GM18520 (cell line): ENCODE measurements at regions not wholly inside any gene's neighbourhood (a gene's known extent, or its start where the extent isn't known, plus 50 kb on each side); places are given as distances from the start of the nearest gene placed in this dataset.

Experiments used
- ATAC-seq: cut with Tn5 transposase; IDR thresholded peaks from one replicate; pipeline ENCODE4 v1.9.1; 2021; ENCODE audit not compliant: unreplicated experiment

DNA sequence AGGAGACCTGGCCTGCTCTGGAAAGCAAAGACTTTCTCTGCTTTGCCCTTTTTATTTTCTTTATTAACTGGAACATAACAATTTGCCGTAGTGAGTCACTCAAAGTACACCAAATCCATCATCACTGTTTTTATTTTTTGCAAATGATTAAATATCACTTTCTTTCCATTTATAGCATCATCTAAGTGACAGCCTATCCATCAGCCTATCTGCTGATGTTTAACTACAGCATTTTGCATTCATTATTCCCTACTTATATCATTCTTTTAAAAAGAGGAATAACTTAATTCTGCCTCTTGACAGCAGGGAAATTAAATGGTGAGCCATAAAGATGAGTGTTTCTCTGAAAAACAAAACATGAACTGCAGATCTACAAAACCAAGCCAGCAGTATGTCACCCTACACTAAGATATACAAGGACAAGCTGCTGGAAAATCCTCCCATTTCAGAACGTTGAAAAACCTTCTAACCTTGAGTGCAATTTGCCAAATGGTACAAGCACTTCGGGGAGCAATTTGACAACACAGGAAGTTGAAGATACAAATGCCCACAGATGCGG is 821.3 kb upstream of the TMEM132C start:
- no peak for ATAC-seq

DNA sequence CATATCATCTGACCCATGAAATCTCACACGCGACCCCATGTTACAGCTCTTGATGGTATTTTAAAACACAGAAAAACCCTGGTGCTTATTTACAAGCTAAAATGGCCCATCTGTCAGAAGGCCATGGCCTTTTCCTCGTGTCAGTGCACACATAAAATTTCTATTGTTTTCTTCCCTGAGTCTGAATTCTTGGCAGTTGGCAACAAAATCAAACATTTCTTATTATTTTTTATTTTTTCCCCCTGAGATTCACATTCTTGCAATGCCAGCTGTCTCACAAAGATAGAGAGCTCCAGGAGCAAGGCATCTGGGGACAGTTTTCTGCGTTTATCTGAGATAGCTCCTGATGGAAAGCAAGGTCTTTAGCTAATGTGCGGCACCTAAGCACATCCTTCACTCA is 818.1 kb upstream of the TMEM132C start:
- no peak for ATAC-seq

DNA sequence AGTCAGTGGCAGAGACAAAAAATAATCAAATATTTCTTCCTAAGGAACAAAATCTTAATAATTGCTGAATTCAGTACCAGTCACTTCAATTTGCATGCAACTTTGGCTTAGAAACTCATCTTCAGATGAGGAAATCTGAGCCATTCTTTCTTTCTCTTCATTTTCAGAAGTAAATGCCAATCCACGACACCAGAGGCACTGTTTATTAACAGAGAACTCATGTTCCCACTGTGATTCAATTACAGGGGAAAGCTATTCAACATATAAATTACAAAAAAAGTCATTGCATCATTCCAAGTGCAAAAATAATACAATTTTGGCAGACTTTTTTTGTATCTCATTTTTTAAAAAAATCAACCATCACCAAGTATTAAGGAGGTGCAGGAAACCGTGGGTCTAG is 816.1 kb upstream of the TMEM132C start:
- no peak for ATAC-seq

DNA sequence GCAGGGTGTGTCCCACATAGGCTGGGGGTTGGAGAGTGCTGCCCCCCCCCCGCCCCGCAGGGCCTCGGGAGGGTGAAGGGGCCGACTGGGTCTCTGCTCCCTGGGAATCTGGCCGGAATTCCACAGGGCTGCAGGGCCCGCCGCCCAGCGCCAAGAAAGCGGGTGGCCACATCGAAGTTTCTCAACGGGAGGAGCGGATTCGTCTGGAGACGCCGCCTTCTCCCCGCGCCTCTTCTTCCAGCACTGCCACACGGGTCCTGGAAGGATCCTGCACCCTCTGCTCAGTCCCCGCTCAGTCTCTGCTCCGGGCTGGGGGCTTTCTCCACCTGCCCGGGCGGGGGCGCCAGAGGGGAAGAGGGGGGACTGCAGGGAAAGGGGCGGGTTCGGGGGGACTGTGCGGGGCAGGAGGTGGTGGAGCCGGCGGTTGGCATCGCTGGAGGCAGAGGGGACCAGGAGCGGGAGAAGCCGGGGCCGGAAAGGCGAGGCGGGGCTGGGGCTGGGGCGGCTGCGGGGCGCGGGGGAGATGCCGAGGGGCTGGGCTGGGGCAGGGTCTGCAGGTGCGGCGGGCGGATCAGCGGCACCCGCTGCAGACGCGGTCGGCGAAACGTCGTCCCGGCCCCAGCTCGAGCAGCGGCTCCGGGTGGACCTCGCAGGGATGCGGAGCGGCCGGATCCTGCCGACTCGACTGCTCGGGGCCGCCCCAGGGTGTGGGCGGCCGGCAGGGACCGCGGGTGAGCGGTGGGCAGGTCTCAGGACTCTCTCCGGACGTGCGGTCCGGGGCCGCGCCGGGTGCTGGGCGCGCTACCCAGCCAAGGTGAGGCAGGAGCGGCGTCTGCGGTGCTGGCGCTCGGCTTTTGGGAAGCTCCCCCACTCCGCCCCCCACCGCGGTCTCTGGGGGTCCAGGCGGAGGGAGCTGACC is 811.4 kb upstream of the TMEM132C start:
- ATAC-seq, result no peak

DNA sequence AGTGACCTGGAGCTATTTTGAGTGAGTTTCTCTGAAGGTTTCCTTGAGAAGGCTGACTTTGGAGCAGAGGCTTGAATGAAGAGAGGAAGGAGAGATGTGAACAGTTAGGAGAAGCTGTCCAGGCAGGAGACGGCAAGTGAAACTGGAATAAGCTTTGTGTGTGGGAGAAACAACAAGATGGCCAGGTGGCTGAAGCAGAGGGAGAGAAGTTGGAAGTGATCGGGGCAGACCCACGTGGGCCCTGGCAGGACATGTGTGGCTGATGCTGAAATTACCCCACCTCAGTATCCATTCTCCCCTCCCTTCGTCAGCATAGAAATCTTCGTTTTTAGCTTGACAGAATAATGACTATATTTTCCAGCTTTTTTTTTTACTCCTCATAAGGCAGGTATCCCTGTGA is 809.2 kb upstream of the TMEM132C start:
- ATAC-seq, result no peak

DNA sequence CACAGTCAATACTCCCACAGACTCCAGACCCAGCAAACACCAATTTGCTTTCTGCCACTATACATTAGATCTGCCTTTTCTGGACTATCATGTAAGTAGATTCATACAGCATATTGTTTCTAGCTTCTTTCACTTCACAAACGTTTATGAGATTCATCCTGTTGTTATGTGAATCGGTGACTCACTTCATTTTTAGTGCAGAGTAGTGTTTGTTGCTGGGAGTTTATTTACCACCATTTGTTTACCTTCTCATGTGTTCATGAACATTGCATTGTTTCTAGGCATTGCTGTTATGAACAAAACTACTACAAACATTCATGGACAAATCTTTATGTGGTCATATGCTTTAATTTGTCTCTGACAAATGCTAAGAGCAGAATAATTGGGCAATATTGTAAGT is 807.8 kb upstream of the TMEM132C start:
- no peak for ATAC-seq

DNA sequence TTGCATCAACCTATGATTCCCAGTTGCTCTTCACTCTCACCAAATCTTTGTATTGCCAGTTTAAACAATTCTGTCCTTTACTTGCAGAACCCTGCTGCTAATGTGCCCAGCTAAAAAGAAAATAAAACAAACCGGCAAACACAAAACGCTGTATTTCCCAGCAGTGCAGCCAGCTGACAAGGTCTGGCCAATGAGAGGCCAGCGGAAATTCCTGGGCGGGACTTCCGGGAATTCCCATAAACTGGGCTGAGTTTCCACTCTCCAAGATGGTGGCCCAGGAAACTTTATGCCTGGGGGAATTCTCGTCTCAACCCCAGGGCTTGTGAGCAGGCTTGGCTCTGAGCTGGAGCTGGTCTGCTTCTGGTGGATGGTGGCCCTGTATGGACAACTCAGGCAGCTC is 807.3 kb upstream of the TMEM132C start:
- ATAC-seq, result no peak

DNA sequence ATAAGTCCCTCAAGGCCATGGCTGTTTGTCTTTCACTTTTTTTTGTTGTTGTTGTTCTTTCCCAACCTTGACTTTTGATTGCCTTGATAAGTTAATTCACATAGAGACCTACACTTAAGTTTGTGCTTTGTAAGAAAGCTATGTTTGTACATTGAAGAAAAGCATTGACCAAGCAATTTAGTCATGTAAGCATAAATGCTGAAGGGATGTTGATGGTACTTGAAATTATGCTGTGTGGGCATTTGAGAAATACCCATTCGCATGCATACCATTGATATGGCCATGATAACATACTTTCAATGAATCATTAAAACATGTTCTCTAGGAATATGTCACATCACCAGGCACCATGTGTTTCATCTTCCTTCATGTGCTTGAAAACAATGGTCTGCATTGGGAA is 803.7 kb upstream of the TMEM132C start:
- no peak for ATAC-seq

DNA sequence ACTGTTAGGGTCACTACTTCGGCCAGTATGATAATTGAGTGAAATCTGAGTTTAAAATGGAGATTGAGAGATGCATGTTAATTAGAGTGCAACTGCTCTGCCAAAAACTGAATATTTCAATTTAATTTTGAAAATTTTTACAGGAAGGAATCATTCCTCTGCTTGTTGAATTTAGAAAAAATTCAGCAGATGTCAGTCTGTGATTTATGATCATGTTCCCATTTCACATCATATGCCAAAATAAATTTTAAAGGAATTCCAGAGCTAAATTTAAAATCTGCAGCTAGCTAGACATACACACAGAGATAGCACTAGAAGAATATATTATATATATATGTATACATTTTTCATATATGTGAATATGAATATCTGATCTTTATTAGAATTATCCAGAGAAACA is 797.6 kb upstream of the TMEM132C start:
- ATAC-seq, result no peak

DNA sequence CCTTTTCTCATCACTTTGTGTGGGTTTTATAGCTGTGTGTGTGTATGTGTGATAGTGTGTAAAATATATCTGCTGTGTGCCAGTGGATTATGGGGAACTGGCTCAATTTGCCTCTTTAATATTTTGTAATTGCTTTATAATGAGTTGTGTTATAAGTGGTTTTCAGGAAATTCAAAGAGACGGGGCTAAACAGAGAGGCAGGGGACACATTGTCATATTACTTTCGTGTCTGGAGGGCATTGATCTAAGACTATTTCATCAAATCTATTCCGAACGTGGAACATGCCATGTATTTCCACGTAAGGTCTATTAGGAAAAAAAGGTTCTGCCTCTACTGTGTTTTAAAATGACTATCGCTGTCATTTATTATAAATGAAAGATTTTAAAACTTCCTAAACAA is 793.2 kb upstream of the TMEM132C start:
- ATAC-seq, result no peak

DNA sequence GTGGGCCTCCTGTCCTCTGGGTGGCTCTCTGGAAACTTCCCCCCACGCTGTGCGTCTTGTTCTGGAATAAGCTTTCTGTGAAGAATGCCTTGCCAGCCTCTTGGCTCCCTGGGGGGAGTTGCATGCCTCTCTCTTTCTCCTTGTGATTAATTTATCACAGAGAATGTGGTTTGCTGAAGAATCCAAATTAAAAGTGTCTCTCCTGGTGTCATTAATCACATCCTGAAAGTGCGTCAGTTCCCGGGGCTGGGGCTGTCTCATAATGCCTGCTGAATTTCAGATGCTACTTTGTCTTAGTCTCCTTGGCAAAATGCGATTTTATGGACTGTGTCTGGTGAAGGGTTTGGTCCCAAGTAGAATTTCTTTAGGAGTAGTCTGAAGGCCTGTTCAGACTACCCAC is 787.7 kb upstream of the TMEM132C start:
- no peak for ATAC-seq

DNA sequence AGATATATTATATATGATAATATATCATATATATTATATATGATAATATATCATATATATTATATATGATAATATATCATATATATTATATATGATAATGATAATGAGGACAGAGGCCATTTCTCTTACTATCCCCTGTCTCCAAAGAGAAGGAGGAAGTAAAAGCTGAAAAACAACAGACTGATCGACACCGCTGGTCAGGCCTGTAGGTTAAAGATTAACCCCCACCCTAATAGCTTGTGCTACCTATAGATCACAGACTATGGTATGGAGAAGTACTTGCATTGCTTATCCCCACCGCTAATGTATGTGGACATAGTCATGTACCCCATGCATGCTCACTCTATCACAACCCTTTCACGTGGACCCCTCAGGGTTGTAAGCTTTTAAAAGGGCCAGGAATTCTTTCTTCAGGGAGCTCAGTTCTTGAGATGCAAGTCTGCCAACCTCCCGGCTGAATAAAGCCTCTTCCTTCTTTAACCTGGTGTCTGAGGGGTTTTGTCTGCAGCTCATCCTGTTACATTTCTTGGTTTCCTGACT is 786.1 kb upstream of the TMEM132C start:
- no peak for ATAC-seq

DNA sequence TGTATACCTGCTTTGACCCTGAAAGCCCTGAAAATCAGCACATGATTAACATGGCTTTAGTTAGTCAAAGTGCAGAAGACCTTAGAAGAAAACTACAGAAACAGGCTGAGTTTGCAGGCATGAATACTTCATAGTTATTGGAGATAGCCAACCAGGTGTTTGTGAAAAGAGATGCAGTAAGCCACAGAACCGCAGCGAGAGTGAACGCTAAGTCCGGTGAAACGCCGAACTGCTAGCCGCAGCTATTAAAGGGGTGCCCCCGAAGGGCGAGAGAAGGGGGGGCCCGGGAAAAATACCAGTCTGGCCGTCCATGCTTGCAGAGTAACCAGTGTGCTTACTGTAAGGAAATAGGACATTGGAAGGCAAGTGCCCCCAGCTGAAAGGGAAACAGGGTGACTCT is 784.0 kb upstream of the TMEM132C start:
- ATAC-seq, result no peak

DNA sequence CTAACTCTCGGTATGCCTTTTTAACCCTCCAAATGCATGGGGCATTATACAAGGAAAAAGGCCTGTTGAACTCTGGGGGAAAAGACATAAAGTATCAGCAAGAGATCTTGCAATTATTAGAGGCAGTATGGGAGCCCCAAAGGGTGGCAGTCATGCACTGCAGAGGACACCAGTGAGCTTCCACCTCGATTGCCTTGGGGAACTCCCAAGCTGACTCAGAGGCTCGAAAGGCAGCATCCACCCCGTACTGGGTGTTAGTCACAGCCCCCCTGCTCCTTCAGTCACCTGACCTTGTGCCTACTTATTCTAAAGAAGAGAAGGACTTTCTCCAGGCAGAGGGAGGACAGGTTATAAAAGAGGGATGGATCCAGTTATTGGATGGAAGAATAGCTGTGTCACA is 781.4 kb upstream of the TMEM132C start:
- no peak for ATAC-seq

DNA sequence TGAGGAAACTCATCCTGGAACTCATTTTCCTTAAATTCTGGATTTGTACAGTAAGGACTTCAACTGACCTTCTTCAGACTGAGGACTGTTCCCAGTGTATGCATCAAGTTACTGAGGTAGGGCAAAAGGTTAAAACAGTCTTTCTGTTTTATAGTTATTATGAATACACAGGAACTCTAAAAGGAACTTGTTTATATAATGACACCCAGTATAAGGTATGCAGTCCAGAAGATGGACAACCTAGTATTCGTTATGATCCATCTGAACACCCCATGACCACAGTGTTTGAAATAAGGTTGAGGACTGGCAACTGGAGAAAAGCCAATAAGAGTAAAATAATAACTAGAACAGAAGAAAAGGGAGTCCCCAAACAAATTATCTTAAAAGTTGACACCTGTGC is 779.9 kb upstream of the TMEM132C start:
- no peak for ATAC-seq

DNA sequence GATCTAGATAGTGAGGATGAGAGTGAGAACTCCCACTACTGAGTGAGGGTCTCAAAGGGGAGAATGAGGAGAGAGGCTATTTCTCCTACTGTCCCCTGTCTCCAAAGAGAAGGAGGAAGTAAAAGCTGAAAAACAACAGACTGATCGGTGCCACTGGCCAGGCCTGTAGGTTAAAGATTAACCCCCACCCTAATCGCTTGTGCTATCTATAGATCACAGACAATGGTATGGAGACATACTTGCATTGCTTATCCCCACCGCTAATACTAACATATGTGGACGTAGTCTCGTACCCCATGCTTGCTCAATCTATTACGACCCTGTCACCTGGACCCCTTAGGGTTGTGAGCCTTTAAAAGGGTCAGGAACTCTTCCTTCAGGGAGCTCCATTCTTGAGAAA is 777.9 kb upstream of the TMEM132C start:
- ATAC-seq, result no peak

DNA sequence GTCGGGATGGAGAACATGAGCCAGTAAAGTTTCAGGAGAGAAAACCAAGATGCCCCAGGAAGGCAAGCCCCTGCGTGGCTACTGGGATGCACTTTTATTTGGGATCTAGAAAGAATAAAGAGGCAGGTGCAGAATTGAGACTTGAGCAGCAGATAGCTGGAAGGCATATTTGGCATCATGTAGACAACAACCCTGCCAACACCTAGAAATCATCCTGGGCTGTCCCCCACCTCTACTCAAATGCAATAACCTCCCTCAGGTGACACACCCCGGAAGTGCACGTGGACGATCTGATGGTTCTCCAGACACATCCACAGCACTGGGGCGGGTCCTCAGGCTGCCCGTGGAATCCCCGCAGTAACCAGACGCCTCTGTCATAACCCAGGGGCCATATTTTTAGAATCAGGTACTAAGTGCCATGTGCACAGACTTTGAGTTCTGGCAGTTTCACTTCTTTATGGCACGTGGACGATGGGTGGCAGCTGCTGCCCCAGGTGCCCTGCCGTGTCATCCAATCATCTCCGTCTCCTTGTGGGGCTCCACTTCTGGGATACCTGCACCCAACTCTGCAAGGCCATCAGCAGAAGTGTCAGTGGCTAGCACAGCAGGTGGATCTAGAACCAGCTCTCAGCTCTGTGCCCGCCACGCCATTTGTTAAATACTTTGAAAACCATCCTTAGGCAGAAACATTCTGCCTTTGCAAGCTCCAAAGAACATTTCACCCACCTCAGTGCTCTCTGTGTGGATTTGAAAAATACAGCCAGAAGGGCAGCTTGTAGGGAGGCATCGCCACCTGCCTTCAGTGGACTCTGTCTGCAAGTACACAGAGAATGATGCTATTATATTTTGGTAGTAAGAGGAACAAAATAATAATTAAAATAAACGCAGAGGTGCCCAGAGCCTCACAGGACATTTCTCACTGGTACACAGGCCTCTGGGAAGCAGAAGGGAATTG is 771.7 kb upstream of the TMEM132C start:
- no peak for ATAC-seq

DNA sequence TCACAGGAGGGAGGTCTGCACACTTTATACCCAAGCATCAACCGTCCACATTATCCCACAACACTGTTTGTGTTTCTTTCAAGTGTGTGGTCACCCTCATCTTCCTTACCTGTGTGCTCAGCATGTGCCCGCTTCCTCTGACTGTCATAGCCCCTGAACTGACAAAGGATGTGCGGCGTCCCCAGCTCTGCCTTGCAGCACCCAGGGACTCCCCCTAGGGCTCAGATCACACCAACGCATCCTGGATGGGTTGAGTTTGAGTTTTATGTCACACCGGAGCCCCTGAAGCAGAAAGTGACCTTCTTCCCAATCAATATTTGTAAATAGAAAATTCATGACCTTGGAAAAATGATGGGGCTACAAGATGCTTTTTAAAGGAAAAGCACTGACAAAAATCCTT is 770.7 kb upstream of the TMEM132C start:
- no peak for ATAC-seq

DNA sequence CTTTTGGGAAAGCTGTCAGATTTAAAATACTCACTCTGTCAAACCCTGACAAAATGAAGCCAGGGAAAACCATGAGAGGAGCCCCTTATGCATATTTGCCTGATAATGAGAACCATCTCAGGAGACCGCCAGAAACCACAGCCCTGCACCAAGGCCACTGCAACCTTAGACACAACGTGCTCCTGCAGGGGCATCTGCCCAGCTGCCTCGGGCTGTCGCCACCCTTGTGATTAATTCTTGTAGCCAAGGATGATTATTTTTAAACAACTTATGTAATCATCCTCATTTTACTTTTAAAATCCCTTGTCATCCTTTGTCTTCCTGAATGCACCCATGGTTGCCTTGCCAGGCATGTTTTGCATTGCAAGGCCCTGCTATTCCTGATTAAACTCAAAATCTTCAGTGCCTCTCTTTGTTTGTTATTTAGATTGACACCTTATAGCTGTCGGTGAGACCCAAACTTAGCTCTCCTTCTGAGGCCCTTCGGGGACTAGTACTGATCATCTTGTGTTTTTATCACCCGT is 766.4 kb upstream of the TMEM132C start:
- no peak for ATAC-seq

DNA sequence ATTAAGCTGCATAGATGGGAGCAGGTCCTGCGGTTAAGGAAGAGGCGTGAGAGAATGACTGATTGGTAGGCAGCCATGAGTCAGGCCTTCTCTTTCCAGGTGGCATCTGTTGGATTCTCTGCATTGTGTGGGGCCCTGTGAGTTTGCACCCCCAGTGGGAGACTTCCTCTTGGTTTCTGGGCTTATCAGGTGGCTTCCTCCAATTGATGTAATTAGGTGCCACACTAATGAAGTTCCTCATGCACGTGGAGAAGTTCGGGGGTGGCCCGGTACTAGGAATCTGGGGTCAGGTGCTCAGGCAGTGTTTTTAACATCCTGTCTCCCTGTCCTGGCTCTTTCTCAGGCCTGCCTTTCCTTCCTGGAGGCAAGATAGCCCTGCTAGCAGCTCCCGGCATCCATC is 765.1 kb upstream of the TMEM132C start:
- ATAC-seq, result no peak

DNA sequence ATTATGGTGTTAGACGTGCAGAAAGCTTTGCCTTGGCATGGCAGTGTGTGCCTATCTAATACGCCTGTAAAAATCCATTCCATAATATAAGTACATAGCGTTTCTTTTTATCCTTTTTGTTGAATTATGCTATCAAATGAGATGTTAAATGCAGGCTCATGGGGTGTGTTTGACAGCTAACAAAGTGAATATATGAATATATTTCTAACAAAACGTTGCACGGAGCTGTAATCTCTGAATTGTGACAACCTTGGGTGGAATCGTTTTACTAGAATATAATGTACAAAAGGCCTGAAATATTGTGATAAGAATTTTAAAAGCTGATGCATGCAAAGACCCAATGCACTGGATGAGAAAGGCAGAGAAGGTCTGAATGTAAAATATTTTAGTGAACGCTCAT is 763.7 kb upstream of the TMEM132C start:
- no peak for ATAC-seq
